Astrocyte (in vitro differentiated cells and primary cell): ENCODE measurements at regions not wholly inside any gene's neighbourhood (a gene's known extent, or its start where the extent isn't known, plus 50 kb on each side); places are given as distances from the start of the nearest gene placed in this dataset.

ENCODE experiments used
- CTCF ChIP-seq: IDR thresholded peaks from 2 replicates; pipeline ENCODE4 v1.5.1; 2011; ENCODE audit warnings: low read depth, mild to moderate bottlenecking, inconsistent platforms, low read length, moderate library complexity; ENCODE audit not compliant: insufficient read depth
- EZH2 ChIP-seq: IDR thresholded peaks from 2 replicates; pipeline ENCODE4 v1.6.1; 2012; ENCODE audit warnings: mild to moderate bottlenecking, low read length, inconsistent platforms; ENCODE audit not compliant: insufficient read depth

DNA sequence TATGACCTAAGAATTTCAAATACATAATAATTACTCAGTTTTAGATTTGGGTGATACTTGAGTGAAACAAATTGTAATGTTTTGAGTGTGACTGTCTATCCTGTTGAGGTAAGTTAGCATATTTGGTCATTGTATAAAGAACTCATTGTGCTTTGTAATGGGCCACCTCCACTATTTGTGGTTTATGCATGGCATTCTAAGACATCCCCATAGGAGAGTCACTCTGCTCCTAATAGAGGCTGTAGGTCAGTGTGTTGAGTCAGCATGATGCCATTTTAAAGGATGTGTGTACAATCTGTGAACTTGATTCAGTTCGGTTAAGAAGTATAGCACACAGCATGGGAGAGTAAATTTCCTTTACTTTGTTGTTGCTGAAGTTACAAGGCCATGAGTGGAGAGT, 1112.4 kb downstream of the JRKL start:
- no peak for TF ChIP-seq CTCF
- TF ChIP-seq EZH2 = no peak
